Kidney (tissue), 13 donors: ENCODE measurements at regions not wholly inside any gene's neighbourhood (a gene's known extent, or its start where the extent isn't known, plus 50 kb on each side); places are given as distances from the start of the nearest gene placed in this dataset.

Source experiments
- DNase-seq, 5 donors: peaks; one replicate each; pipeline ENCODE4 v3.0.0-alpha.2; 2013 to 2020
- FAIRE-seq: peaks from 2 replicates; lab custom pipeline; 2012; peaks lifted over from hg19 to GRCh38; lab: Jason Lieb, UNC
- H3K27ac ChIP-seq, 2 donors: one replicate each; pipeline ENCODE4 v1.7.0; 2013; ENCODE audit warnings: low read depth in 2 of 2, low read length in 2 of 2, inconsistent platforms in 1 of 2
- H3K27me3 ChIP-seq: one replicate; pipeline ENCODE4 v1.7.1; 2013; ENCODE audit warnings: low read length, inconsistent platforms; ENCODE audit not compliant: control insufficient read depth, insufficient read depth
- H3K36me3 ChIP-seq, 3 donors: one replicate each; pipeline versions ENCODE4 v1.7.0 to v1.7.1; 2013; ENCODE audit warnings: low read length in 3 of 3, control low read depth in 1 of 3, inconsistent platforms in 1 of 3; ENCODE audit not compliant: insufficient read depth in 3 of 3, control insufficient read depth in 2 of 3
- H3K4me1 ChIP-seq, 3 donors: one replicate each; pipeline versions ENCODE4 v1.7.0 to v1.7.1; 2013; ENCODE audit warnings: low read length in 3 of 3, inconsistent platforms in 1 of 3, low read depth in 1 of 3; ENCODE audit not compliant: control insufficient read depth in 2 of 3, insufficient read depth in 2 of 3
- H3K4me3 ChIP-seq, 3 donors: one replicate each; pipeline versions ENCODE4 v1.7.0 to v1.8.1; 2013; ENCODE audit warnings: low read length in 3 of 3, control low read depth in 1 of 3, inconsistent platforms in 1 of 3
- H3K9ac ChIP-seq, 3 donors: one replicate each; pipeline versions ENCODE4 v1.7.0 to v1.7.1; 2013; ENCODE audit warnings: low read length in 3 of 3, control low read depth in 1 of 3, inconsistent platforms in 1 of 3
- H3K9me3 ChIP-seq, 3 donors: one replicate each; pipeline versions ENCODE4 v1.7.0 to v1.7.1; 2013; ENCODE audit warnings: low read length in 3 of 3, control low read depth in 1 of 3, inconsistent platforms in 1 of 3; ENCODE audit not compliant: control insufficient read depth in 2 of 3, insufficient read depth in 1 of 3
- CTCF ChIP-seq: IDR thresholded peaks from 3 replicates; pipeline ENCODE4 v1.5.1; 2012; ENCODE audit warnings: mild to moderate bottlenecking, moderate library complexity, borderline replicate concordance; ENCODE audit not compliant: insufficient read depth; ENCODE audit errors: extremely low read depth
- intact Hi-C: fragments of 100-400 bp; cut with DNase I; formaldehyde crosslinking; loops from one replicate; pipeline ENCODE4 v1.11.1; 2022
- donor health status: control.
- donor health status: control.
- donor health status: control.
- donor health status: control.
- donor health status: control.
- donor health status: DM: yes; HTN: yes; CAD: no.
- donor health status: Normal renal cell carcinoma (clear cell type).

- Histone ChIP-seq H3K9me3 (no peaks in the 10 kb centered on the region), H3K4me1 (no peaks in the 10 kb centered on the region), H3K27ac (no peak overlapping the region), H3K36me3 (no peaks in the 10 kb centered on the region), H3K4me3 (no peak overlapping the region), H3K9ac (no peak overlapping the region), H3K27me3 (no peaks in the 10 kb centered on the region)
- no peak for TF ChIP-seq CTCF
- intact Hi-C loops, result no loop called here
- DNase-seq (no peak), FAIRE-seq (no peak)
These were observed 628.3 kb upstream of the SLC10A2 start for GRCh38 chr13:103694471-103694870.

GRCh38 chr13:103694033-103694432 lies 627.8 kb upstream of the SLC10A2 start:
- no peak for TF ChIP-seq CTCF
- intact Hi-C loops, result no loop called here
- no peak for FAIRE-seq

GRCh38 chr13:103692442-103692841 lies 626.2 kb upstream of the SLC10A2 start:
- intact Hi-C loops, result no loop called here
- no peak overlapping the region for H3K9ac ChIP-seq
- no peaks in the 10 kb centered on the region for H3K36me3 ChIP-seq
- no peaks in the 10 kb centered on the region for H3K27me3 ChIP-seq
- TF ChIP-seq CTCF, result no peak
- H3K9me3 ChIP-seq, result no peaks in the 10 kb centered on the region
- DNase-seq (no peak), FAIRE-seq (no peak)
- H3K27ac ChIP-seq, result no peak overlapping the region
- no peak overlapping the region for H3K4me3 ChIP-seq
- no peaks in the 10 kb centered on the region for H3K4me1 ChIP-seq

More at GRCh38 chr13:103694033-103694432, 627.8 kb upstream of the SLC10A2 start:
- Histone ChIP-seq H3K4me1 (no peaks in the 10 kb centered on the region), H3K9ac (no peak overlapping the region), H3K9me3 (no peaks in the 10 kb centered on the region), H3K27ac (no peak overlapping the region), H3K36me3 (no peaks in the 10 kb centered on the region), H3K4me3 (no peak overlapping the region), H3K27me3 (no peaks in the 10 kb centered on the region)
- no peak for DNase-seq

- FAIRE-seq (no peak), DNase-seq (no peak)
- Histone ChIP-seq H3K36me3 (no peaks in the 10 kb centered on the region), H3K27me3 (no peaks in the 10 kb centered on the region), H3K4me1 (no peaks in the 10 kb centered on the region), H3K27ac (no peak overlapping the region), H3K9me3 (no peaks in the 10 kb centered on the region), H3K4me3 (no peak overlapping the region), H3K9ac (no peak overlapping the region)
- intact Hi-C loops, result no loop called here
- no peak for TF ChIP-seq CTCF
These were observed 610.1 kb upstream of the SLC10A2 start for GRCh38 chr13:103676329-103676728.
